Suppressor macrophage treated with lipopolysaccharide for 1 hour (primary cell): ENCODE measurements at regions not wholly inside any gene's neighbourhood (a gene's known extent, or its start where the extent isn't known, plus 50 kb on each side); places are given as distances from the start of the nearest gene placed in this dataset.
A peak's percentile ranks its signal among the peaks of the same experiment; 100 is the strongest.

Experiments used
- DNase-seq, 3 donors: peaks; one replicate each; pipeline ENCODE4 v3.0.0-alpha.2; 2020 to 2022

DNA sequence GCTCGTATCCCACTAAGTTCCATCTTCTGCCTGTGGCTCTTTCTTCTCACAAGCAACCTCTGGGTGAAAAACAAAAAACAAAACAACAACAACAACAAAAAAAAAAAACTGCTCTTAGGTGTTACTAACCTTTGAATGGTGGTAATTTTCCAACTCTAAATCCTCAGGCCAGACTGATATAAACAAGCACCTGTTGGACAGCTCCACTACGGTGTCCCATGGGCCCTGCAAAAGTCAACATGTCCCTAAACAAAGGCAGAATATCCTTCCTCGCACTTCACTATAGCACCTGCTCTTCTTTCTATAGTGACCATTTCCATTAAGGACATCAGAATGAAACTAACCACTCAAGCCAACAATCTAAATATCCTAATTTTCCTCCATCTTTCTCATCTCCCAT, 54.6 kb upstream of the PARM1 start:
- DNase-seq: no peak

DNA sequence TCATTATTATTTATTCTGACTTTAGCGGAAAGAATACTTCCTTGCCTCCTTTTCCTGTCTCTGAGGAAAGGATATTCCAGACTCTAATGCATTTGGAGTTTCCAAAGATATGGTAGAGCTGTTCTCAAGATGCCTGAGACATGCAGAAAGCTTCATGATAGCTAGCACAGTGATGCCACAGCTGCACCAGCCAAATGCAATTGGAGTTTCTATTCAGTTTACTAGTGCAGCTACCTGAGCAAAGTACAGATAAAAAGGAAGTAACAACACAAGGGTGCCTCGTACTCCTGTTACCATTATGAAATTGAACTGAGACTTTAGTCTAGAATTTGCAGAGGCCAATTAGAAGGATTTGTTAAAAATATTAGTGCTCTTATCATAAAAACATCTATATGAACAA, 57.5 kb upstream of the PARM1 start:
- DNase-seq: no peak

DNA sequence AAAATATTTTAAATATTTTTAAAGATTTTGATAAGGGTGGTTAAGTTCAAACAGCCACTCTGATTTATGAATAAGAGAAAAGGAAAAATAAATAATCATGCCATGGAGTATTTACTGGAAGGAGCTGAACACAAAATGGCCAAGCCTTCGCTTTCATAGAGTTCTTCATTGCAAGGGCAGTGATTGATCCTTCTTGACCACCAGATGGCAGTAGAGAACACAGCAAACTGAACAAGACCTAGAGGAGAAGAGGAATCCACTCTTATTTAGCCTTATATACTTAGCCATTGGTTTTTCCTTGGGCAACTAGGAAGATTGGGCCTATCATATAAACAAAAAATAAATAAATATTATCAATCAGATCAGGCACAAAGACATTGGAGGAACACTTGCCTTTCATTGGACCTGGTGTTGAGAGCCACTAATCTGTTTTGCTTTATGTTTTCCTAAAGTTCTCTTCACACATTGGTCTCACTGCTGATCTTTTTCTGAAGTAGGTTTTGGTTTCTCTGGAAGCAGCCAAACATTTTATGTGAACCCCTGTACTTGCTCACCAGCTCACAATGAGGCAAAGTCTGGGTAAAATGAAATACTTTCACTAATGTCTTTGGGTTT, 58.1 kb upstream of the PARM1 start:
- DNase-seq: peak; percentile 80 to 90 (median 81)

DNA sequence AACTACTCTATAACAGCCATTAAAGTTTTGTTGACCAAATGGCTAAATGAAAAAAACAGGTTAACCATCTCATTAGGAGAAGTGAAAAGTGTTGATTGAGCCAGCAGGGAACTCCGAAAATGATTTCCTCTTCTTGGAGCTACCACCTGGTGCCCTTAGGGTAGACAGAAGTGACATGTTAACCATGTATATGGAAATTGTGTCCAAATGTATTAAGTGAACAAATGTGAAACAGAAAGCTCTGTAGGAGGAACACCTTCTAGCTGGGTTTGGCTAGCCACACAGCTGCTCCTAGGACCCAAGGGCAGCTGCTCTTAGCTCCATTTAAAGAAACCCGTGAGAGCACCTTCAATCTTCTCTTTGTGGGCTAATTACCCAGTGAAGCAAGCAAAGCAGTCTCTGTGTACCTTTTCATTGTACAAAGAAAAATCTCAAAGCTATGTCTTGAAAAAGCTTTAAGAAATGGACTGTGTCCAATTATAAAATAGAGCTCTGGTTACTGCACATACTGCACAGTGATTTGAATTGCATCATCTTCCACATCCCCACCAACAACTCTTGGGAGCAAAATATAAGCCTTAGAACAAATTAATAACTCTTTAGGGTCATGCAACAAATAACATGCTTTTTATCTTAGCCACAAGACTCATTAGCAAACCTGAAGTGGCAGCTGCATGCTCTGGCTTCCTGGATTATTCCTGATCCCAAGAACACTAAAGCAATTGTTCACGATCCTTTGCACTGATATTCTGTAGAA, 59.2 kb upstream of the PARM1 start:
- DNase-seq: no peak

GRCh38 chr4:74858921-74859562, 64.7 kb upstream of the BTC start:
- DNase-seq: no peak

DNA sequence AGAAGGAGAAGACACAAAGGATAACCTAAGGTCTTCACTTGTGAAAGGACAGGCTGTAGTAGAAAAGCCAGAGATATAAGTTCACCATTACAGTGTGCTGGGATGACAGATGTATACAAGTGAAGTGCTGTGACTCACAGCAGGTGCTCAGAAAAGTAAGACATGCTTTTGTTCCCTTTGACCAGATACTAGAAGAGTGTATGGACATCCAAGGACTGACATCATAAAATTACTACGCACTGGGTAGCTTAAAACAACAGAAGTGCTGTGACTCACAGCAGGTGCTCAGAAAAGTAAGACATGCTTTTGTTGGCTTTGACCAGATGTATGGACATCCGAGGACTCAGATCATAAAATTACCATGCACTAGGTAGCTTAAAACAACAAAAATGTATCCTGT, 61.6 kb upstream of the BTC start:
- DNase-seq: no peak

DNA sequence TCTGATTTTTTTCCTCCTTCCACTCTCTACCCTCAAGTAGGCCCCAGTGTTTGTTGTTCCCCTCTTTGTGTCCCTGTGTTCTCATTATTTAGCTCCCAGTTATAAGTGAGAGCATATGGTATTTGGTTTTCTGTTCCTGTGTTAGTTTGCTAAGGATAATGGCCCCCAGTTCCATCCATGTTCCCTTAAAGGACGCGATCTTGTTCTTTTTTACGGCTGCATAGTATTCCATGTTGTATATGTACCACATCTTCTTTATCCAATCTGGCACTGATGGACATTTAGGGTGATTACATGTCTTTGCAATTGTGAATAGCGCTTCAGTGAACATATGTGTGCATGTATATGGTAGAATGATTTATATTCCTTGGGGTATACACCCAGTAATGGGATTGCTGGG, 54.5 kb upstream of the BTC start:
- no peak for DNase-seq

DNA sequence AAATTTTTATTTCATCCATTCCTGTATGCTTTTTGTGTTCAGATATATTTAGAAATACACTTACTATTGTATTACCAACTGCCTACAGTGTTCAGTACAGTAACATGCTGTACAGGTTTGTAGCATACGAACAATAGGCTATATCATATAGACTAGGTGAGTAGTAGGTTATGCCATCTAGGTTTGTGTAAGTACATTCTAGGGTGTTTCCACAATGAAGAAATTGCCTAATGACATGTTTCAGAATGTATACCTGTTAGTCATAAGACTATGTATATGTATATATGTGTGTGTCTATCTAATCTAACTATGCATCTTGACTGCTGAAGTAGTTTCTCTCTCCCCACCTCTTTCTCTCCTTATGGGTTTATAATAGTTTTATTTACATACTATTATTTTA, 51.5 kb upstream of the BTC start:
- no peak for DNase-seq
